ENCODE measurements at regions not wholly inside any gene's neighbourhood (a gene's known extent, or its start where the extent isn't known, plus 50 kb on each side); places are given as distances from the start of the nearest gene placed in this dataset.

GRCh38 chr4:25494166-25494565, 117.1 kb downstream of the ANAPC4 start:
- H3K27ac ChIP-seq (ENCODE audit: low read depth in 1 of 2, low read length in 2 of 2): no peak overlapping the region
- Mint-ChIP-seq H3K4me1 (ENCODE audit: low read depth) (no peaks in the 10 kb centered on the region), H3K27ac (no peak overlapping the region), H3K36me3 (ENCODE audit: low read depth) (no peaks in the 10 kb centered on the region), H3K9me3 (no peaks in the 10 kb centered on the region), H3K27me3 (no peaks in the 10 kb centered on the region), H3K4me3 (no peak overlapping the region)
- DNase-seq (no peak), ATAC-seq (ENCODE audit: poor library complexity) (no peak)
- ChIA-PET POLR2A (no interaction called here), CTCF (no interaction called here)
- intact Hi-C loops (cut with DNase I, micrococcal nuclease): no loop called here
- TF ChIP-seq, protein P1, sequence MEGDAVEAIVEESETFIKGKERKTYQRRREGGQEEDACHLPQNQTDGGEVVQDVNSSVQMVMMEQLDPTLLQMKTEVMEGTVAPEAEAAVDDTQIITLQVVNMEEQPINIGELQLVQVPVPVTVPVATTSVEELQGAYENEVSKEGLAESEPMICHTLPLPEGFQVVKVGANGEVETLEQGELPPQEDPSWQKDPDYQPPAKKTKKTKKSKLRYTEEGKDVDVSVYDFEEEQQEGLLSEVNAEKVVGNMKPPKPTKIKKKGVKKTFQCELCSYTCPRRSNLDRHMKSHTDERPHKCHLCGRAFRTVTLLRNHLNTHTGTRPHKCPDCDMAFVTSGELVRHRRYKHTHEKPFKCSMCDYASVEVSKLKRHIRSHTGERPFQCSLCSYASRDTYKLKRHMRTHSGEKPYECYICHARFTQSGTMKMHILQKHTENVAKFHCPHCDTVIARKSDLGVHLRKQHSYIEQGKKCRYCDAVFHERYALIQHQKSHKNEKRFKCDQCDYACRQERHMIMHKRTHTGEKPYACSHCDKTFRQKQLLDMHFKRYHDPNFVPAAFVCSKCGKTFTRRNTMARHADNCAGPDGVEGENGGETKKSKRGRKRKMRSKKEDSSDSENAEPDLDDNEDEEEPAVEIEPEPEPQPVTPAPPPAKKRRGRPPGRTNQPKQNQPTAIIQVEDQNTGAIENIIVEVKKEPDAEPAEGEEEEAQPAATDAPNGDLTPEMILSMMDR (IDR thresholded peaks at IDR 0.05): no peak
- no peaks in the 10 kb centered on the region for H3K27me3 ChIP-seq (ENCODE audit: control insufficient read depth in 1 of 2, insufficient read depth in 2 of 2, low read length in 2 of 2)
- no peaks in the 10 kb centered on the region for H3K36me3 ChIP-seq (ENCODE audit: insufficient read depth, low read length)
- H3K9me3 ChIP-seq (ENCODE audit: control insufficient read depth in 1 of 2, insufficient read depth in 1 of 2, low read length in 2 of 2): peaks cover 0 to 3% of the 10 kb centered on the region in 2 experiments
- H3K4me1 ChIP-seq (ENCODE audit: insufficient read depth, low read length): no peaks in the 10 kb centered on the region
- no peak overlapping the region for H3K4me3 ChIP-seq (ENCODE audit: low read length)

DNA sequence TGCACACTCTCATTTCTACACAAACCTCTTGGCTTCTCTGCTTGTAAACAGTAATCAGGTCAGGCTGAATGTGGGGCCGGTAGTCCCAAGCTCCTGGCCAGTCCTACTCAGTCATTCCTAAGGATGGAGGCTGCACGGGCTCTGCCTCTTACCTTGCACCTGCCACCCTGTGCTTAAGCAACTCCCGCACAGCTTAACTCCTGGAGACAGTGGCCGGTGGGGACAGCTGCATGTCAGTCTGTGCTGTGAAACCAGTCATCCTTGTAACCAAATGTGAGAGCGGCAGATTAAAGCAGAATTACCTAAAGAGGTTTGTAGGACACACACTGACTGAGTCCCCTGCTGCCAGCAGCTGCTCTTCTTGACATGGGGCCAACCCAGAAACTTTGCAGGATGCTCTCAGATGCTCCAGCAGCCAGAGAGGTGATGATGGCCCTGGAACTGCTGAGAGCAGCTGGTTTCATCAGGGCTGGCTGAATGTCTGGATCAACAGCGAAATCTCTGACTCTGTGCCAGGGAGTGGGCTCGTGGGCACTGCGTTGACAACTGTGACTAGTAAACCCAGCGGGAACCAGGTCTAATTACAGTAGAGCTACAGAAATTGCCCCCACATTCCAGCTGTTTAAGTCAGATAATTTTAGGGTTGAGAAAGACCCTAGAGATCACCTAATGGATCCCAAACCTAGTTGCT, 123.7 kb downstream of the ANAPC4 start:
- no peaks in the 10 kb centered on the region for H3K27me3 ChIP-seq (ENCODE audit: control insufficient read depth in 1 of 2, insufficient read depth in 2 of 2, low read length in 2 of 2)
- Mint-ChIP-seq H3K36me3 (ENCODE audit: low read depth) (no peaks in the 10 kb centered on the region), H3K4me3 (no peak overlapping the region), H3K27ac (no peak overlapping the region), H3K4me1 (ENCODE audit: low read depth) (no peaks in the 10 kb centered on the region), H3K9me3 (no peaks in the 10 kb centered on the region), H3K27me3 (peaks cover 7% of the 10 kb centered on the region)
- intact Hi-C loops (cut with DNase I, micrococcal nuclease): no loop called here
- H3K27ac ChIP-seq (ENCODE audit: low read depth in 1 of 2, low read length in 2 of 2): no peak overlapping the region
- ChIA-PET POLR2A (no interaction called here), CTCF (no interaction called here)
- no peak overlapping the region for H3K4me3 ChIP-seq (ENCODE audit: low read length)
- ATAC-seq (ENCODE audit: poor library complexity) (no peak), DNase-seq (no peak)
- TF ChIP-seq, protein P1 (IDR thresholded peaks at IDR 0.05): no peak
- no peaks in the 10 kb centered on the region for H3K4me1 ChIP-seq (ENCODE audit: insufficient read depth, low read length)
- peaks cover 0 to 20% of the 10 kb centered on the region in 2 experiments for H3K9me3 ChIP-seq (ENCODE audit: control insufficient read depth in 1 of 2, insufficient read depth in 1 of 2, low read length in 2 of 2)
- H3K36me3 ChIP-seq (ENCODE audit: insufficient read depth, low read length): no peaks in the 10 kb centered on the region

DNA sequence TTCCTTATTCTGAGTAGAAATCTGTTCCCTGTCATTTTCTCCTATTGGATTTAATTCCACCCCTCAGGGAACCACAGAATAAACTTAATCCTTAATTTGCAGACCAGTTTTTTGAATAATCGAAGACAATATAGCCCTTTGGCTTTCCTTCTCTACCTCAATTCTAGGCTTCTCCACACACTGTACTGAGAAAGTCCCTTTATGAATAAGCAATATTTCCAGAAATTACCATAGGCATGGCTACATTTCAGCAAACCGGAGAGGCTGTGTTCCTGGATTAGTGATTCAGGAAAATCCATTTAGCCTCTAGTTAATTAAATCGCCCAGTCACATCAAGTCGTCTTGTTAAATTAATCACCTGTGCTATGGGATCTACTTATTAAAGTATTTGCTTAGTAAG, 125.1 kb downstream of the ANAPC4 start:
- Mint-ChIP-seq H3K4me3 (no peak overlapping the region), H3K27me3 (peaks cover 7% of the 10 kb centered on the region), H3K9me3 (no peaks in the 10 kb centered on the region), H3K36me3 (ENCODE audit: low read depth) (no peaks in the 10 kb centered on the region), H3K4me1 (ENCODE audit: low read depth) (no peaks in the 10 kb centered on the region), H3K27ac (no peak overlapping the region)
- CTCF ChIA-PET: no interaction called here
- Histone ChIP-seq H3K9me3 (ENCODE audit: control insufficient read depth in 1 of 2, insufficient read depth in 1 of 2, low read length in 2 of 2) (peaks cover 0 to 29% of the 10 kb centered on the region in 2 experiments), H3K36me3 (ENCODE audit: insufficient read depth, low read length) (no peaks in the 10 kb centered on the region), H3K27me3 (ENCODE audit: control insufficient read depth in 1 of 2, insufficient read depth in 2 of 2, low read length in 2 of 2) (no peaks in the 10 kb centered on the region), H3K27ac (ENCODE audit: low read depth in 1 of 2, low read length in 2 of 2) (no peak overlapping the region), H3K4me1 (ENCODE audit: insufficient read depth, low read length) (no peaks in the 10 kb centered on the region), H3K4me3 (ENCODE audit: low read length) (no peak overlapping the region)
- intact Hi-C loops (cut with DNase I, micrococcal nuclease): no loop called here
- DNase-seq: no peak
- TF ChIP-seq, protein P1 (IDR thresholded peaks at IDR 0.05): no peak
- no peak for ATAC-seq (ENCODE audit: poor library complexity)
- POLR2A ChIA-PET: no interaction called here
